Lung (tissue), 11 donors: ENCODE measurements at regions not wholly inside any gene's neighbourhood (a gene's known extent, or its start where the extent isn't known, plus 50 kb on each side); places are given as distances from the start of the nearest gene placed in this dataset.

ENCODE experiments used
- ATAC-seq: fragments of 200-7000 bp; cut with Tn5 transposase; one replicate; pipeline ENCODE4 v1.9.1; 2020; ENCODE audit warnings: moderate number of reproducible peaks; ENCODE audit not compliant: insufficient read depth, low FRiP score
- DNase-seq, 3 donors: peaks; one replicate each; pipeline ENCODE4 v3.0.0-alpha.2; 2013 to 2017
- H3K27ac ChIP-seq, 2 donors: one replicate each; pipeline ENCODE4 v1.5.1; 2013; ENCODE audit warnings: mild to moderate bottlenecking in 2 of 2, moderate library complexity in 2 of 2, control low read depth in 1 of 2, inconsistent platforms in 1 of 2, low read depth in 1 of 2, low read length in 1 of 2
- H3K27me3 ChIP-seq, 3 donors: one replicate each; pipeline ENCODE4 v1.5.1; 2013; ENCODE audit warnings: low read length in 2 of 3; ENCODE audit not compliant: control insufficient read depth in 3 of 3, insufficient read depth in 3 of 3
- H3K36me3 ChIP-seq, 4 donors: one replicate each; pipeline ENCODE4 v1.5.1; 2013; ENCODE audit warnings: low read length in 4 of 4, mild to moderate bottlenecking in 1 of 4, moderate library complexity in 1 of 4; ENCODE audit not compliant: control insufficient read depth in 4 of 4, insufficient read depth in 4 of 4
- H3K4me1 ChIP-seq, 5 donors: one replicate each; pipeline ENCODE4 v1.5.1; 2013; ENCODE audit warnings: low read length in 5 of 5, mild to moderate bottlenecking in 2 of 5, moderate library complexity in 1 of 5; ENCODE audit not compliant: control insufficient read depth in 5 of 5, insufficient read depth in 5 of 5
- H3K4me3 ChIP-seq: one replicate; pipeline ENCODE4 v1.5.1; 2013; ENCODE audit warnings: mild to moderate bottlenecking, control low read depth, moderate library complexity
- H3K9ac ChIP-seq, 2 donors: one replicate each; pipeline ENCODE4 v1.5.1; 2013; ENCODE audit warnings: low read length in 2 of 2, control low read depth in 1 of 2; ENCODE audit not compliant: insufficient read depth in 1 of 2
- H3K9me3 ChIP-seq, 4 donors: one replicate each; pipeline ENCODE4 v1.5.1; 2013; ENCODE audit warnings: low read length in 3 of 4, mild to moderate bottlenecking in 1 of 4, moderate library complexity in 1 of 4; ENCODE audit not compliant: control insufficient read depth in 4 of 4, insufficient read depth in 3 of 4
- CTCF ChIP-seq: IDR thresholded peaks from 2 replicates; pipeline ENCODE4 v1.5.1; 2012; ENCODE audit warnings: mild to moderate bottlenecking; ENCODE audit errors: control extremely low read depth, extremely low read depth
- WGBS, 2 donors: extraction: QIAGEN DNeasy Blood & Tissue Kit; methylation state at CpG; one replicate each; pipeline ENCODE4 v1.1.7; 2013; 5-methylcytosine and 5-hydroxymethylcytosine counted together
- donor health status: control.
- donor health status: control.
- donor health status: Bipolar disorder and iron deficiency.
- donor health status: healthy.
- donor health status: DM: yes; HTN: yes; CAD: no.

GRCh38 chr6:16836144-16836981 is 75.1 kb upstream of the ATXN1 start:
- peaks cover 2 to 52% (median 10%) of the 10 kb centered on the region in 5 donors for H3K4me1 ChIP-seq
- ATAC-seq (no peak), DNase-seq (peak; percentile 45 to 88 (median 84))
- WGBS, 2 donors, result 53 to 55% methylated on average over 9 of the region's 9 CpGs
- TF ChIP-seq CTCF, result no peak
- H3K36me3 ChIP-seq, result no peaks in the 10 kb centered on the region
- no peaks in the 10 kb centered on the region for H3K27me3 ChIP-seq
- H3K9me3 ChIP-seq, result no peaks in the 10 kb centered on the region
- H3K27ac ChIP-seq, result no peak overlapping the region
- no peak overlapping the region for H3K4me3 ChIP-seq
- H3K9ac ChIP-seq, result peak overlapping the region in 1 of 2 donors; percentile 61

DNA sequence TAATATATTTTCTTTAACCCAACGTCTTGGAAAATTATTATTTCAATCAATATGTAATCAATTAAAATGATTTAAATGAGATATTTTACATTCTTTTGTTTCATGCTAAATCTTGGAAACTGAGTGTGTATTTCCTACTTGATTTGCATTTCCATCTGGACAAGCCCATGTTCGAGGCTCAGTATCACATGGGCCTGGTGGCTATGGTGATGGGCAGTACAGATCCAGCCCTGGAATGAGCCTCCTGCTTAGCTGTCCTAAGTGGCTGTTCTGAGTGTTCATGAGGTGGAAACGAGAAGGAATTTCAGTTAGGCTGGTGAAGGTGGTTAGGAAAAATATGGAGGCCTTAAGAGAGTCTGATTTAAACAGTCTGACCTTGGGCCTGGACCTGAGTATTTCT is 73.0 kb upstream of the ATXN1 start:
- no peaks in the 10 kb centered on the region for H3K9me3 ChIP-seq
- no peaks in the 10 kb centered on the region for H3K27me3 ChIP-seq
- ATAC-seq (no peak), DNase-seq (no peak)
- H3K27ac ChIP-seq, result no peak overlapping the region
- H3K4me1 ChIP-seq, result peaks cover 0 to 40% (median 10%) of the 10 kb centered on the region in 5 donors
- no peak for TF ChIP-seq CTCF
- no peak overlapping the region for H3K4me3 ChIP-seq
- H3K9ac ChIP-seq, result no peak overlapping the region
- no peaks in the 10 kb centered on the region for H3K36me3 ChIP-seq
- WGBS, 2 donors, result 85 to 87% methylated on average over 3 of the region's 3 CpGs

DNA sequence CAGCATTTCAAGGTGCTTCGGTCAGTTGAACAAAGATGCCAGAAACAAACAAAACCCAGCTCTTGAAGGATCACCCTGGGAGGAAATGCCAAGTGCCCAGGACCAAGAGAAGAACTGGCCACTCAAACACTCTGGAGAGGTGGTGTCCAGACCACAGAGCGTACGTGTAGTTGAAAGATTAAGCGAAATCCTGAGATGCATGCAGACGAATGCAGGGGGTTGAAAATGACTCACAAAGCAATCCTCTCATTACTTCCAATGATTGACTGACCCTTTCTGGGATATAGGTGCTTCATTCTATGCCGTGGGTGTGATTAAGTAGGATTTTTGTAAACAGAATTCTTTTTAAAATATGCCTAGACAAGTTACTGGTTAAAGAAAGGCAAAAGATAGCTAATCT is 71.5 kb upstream of the ATXN1 start:
- H3K27me3 ChIP-seq, result no peaks in the 10 kb centered on the region
- ATAC-seq, result no peak
- no peak for TF ChIP-seq CTCF

More for the DNA sequence above, 71.5 kb upstream of the ATXN1 start:
- DNase-seq, result no peak
- WGBS, 2 donors, result 87 to 91% methylated on average over 6 of the region's 6 CpGs
- Histone ChIP-seq H3K27ac (no peak overlapping the region), H3K36me3 (no peaks in the 10 kb centered on the region), H3K9me3 (no peaks in the 10 kb centered on the region), H3K4me1 (peaks cover 0 to 29% (median 10%) of the 10 kb centered on the region in 5 donors), H3K9ac (no peak overlapping the region), H3K4me3 (no peak overlapping the region)
